ENCODE measurements at regions not wholly inside any gene's neighbourhood (a gene's known extent, or its start where the extent isn't known, plus 50 kb on each side); places are given as distances from the start of the nearest gene placed in this dataset.

GRCh38 chr3:18127859-18128681 lies 297.1 kb downstream of the SATB1 start:
- in situ Hi-C loops (cut with MboI; ENCODE audit: low sequenced_read_pairs), result no loop called here

DNA sequence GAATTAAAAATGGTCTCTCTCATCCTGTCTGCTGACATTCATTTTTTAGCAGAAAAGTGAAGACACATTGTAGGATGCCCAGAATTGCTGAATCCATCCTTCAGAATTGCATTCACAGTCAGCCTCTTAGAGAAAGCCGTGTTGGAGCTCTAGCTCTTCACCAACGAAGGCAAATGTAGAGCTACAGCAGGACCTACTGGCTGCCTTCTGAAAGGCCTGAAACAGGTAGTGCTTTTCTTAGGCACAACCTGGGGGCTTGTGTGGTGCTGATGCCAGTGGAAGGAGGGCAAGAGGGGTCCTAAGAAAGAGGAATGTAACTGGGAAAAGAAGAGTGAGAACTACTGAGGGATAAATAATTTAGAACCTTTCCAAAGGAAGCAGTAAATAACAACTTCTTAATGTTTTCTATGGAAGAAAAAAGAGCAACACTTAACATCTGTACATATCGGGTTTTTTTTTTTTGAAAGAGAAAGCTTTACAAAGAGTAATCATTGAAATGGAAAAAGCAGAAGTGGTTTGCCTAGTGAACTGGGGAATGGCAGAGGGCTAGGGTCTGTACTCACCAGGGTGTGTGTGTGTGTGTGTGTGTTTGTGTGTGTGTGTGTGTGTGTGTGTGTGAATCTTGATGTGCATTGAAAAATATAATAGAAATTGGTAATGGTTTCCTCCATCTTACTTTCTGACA lies 297.8 kb downstream of the SATB1 start:
- in situ Hi-C loops (cut with MboI; ENCODE audit: low sequenced_read_pairs), result no loop called here

GRCh38 chr3:18126772-18127171 lies 298.4 kb downstream of the SATB1 start:
- in situ Hi-C loops (cut with MboI; ENCODE audit: low sequenced_read_pairs), result no loop called here

DNA sequence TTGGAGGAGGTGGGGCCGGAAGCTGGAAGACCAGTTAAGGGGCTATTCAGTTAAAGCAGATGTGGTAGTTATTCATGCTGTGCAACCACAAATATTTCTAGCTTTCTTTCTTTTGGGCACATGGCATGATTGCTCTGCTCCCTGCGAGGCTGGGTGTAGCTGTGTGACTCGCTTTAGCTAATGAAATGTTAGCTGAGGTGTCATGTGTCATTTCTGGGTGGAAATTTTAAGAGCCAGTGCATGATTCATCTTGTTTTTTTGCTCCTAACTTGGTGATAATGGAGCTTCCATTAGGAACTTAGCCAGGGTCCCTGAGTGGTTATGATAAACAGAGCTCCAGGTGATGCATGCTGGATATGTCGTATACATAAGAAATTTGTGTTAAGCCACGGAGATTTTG lies 300.6 kb downstream of the SATB1 start:
- in situ Hi-C loops (cut with MboI; ENCODE audit: low sequenced_read_pairs), result no loop called here

DNA sequence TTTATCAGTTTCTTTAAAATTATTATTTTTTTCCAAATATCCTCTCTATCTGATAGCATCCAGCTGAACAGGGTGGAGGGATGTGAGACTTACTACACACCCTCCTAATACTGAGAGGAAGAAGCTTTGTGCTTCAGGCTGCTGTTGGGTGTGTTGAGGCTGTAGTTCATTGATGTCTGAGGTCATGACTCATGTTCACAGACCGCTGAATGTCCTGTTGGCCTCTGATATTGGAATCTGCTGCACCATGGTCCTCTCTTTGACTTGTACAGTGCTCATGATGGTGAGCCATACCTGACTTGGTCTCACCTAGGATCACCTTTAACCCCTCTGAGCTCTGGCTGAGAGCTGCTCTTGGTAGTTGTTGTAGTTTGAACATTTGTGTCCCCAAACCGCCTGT lies 302.9 kb downstream of the SATB1 start:
- in situ Hi-C loops (cut with MboI; ENCODE audit: low sequenced_read_pairs), result no loop called here

GRCh38 chr3:18121020-18121419 lies 304.1 kb downstream of the SATB1 start:
- in situ Hi-C loops (cut with MboI; ENCODE audit: low sequenced_read_pairs), result no loop called here

GRCh38 chr3:18119866-18120265 lies 305.3 kb downstream of the SATB1 start:
- in situ Hi-C loops (cut with MboI; ENCODE audit: low sequenced_read_pairs), result no loop called here

DNA sequence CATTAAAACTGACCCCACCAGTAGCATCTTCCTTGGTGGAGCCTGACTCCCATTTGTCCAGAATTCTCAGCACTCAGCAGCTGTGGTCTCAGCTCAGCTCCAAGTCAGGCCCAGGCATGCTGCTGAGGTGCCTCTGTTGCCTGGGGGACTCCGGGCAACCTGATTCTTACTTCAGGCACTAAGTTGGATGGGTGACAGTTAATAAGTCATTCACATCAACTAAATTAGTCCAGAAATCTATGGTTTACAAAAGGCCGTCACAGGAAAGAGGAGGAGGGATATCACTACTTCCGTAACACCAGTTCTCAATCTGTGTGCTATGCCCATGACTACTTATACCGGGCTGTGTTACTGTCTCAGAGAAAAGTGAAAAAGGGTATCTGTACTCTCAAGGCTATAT lies 310.2 kb downstream of the SATB1 start:
- in situ Hi-C loops (cut with MboI; ENCODE audit: low sequenced_read_pairs), result no loop called here

- in situ Hi-C loops (cut with MboI; ENCODE audit: low sequenced_read_pairs), result no loop called here
Observed at GRCh38 chr3:18113417-18113816, 311.7 kb downstream of the SATB1 start.

GRCh38 chr3:18112674-18113375 lies 312.3 kb downstream of the SATB1 start:
- in situ Hi-C loops (cut with MboI; ENCODE audit: low sequenced_read_pairs), result no loop called here

- in situ Hi-C loops (cut with MboI; ENCODE audit: low sequenced_read_pairs), result no loop called here
Observed at GRCh38 chr3:18111796-18112232, 313.3 kb downstream of the SATB1 start.

- in situ Hi-C loops (cut with MboI; ENCODE audit: low sequenced_read_pairs), result no loop called here
Observed at GRCh38 chr3:18103591-18103990, 321.5 kb downstream of the SATB1 start.

GRCh38 chr3:18100121-18100520 lies 325.0 kb downstream of the SATB1 start:
- in situ Hi-C loops (cut with MboI; ENCODE audit: low sequenced_read_pairs), result no loop called here

DNA sequence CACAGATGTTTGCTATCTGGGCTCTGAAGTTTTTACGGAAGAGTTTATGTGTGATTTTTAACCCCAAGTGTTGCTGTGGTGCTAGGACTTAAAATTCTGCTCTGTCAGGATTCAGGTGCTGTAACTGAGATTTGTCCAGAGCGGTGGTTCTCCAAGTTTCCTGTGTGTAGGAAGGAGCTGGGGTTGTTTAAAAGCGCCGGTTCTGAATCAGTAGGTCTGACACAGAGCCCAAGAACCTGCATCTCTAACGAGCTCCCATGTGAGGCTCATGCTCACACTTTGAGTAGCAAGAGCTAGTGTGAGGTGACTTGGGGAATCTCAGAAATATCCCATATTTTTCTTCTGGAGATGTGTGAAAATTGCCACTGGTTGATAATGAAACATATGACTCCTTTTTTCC lies 325.5 kb downstream of the SATB1 start:
- in situ Hi-C loops (cut with MboI; ENCODE audit: low sequenced_read_pairs), result no loop called here

DNA sequence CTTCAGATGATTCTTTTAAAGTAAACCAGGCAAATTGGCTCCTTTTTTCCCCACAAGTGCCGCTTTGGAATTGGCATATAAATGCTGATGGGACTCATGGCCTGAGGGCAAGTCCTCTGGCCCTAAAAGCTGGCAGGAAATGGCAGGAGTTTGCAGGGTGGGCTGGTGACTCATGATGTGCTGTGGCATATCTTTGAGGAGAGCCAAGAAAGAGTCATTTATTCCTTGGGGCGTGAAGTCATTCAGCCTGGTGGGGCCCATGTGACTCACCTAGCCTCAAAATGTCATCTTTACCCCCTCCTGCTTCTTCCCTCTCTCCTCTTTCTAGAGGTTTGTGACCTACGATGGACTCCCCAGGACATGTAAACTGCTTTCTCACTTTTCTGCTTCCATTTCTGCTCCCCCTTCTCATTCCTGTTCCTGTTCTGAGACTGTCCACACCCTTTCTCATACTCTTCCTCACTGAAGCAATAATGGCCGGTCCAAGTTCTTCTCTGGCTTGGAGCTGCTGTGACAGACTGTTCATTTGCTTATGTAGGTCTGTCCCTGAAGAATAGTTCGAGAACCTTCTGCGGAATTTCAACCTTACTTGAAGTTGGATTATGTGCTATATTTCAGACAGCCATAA lies 326.1 kb downstream of the SATB1 start:
- in situ Hi-C loops (cut with MboI; ENCODE audit: low sequenced_read_pairs), result no loop called here

- in situ Hi-C loops (cut with MboI; ENCODE audit: low sequenced_read_pairs), result no loop called here
Observed at GRCh38 chr3:18097989-18098388, 327.1 kb downstream of the SATB1 start.

- in situ Hi-C loops (cut with MboI; ENCODE audit: low sequenced_read_pairs), result no loop called here
Observed at GRCh38 chr3:18097473-18097872, 327.7 kb downstream of the SATB1 start.

DNA sequence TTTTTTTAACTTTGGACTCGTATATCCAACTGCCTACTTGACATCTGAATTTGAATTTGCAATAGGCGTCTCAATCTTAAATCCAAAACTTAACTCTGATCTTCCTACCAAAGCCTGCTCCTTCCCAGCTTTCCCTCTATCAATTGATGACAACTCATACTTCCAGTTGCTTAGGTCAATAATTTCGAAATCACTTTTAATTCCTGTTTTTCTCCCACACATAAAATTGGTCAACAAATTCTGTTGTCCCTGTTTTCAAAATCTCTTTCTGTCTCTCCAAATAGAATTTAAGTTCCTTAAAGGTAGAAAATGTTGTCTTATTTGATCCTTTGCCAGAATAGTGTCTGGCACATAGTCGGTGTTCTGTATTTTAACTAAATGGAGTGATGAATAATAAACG lies 332.4 kb downstream of the SATB1 start:
- in situ Hi-C loops (cut with MboI; ENCODE audit: low sequenced_read_pairs), result no loop called here

DNA sequence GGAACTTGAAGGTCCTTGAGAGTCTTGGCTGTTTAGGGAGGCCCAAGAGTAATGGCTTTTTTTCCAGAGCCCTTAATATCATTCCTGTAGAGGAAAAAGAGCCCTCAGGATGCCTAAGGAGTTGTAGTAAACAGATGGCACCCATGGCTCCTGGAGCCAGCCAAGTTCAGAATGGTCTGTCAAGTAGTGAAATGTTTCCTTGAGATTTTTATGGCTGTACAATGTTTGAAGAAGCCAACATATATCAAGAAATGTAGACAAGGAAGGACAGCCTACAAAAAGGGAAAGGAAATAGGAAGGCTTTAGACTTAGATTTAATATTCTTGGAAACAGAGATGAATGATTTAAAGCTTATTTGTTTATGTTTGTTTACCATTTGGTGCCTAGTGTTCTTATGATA lies 334.8 kb downstream of the SATB1 start:
- in situ Hi-C loops (cut with MboI; ENCODE audit: low sequenced_read_pairs), result no loop called here

GRCh38 chr3:18087988-18088387 lies 337.2 kb downstream of the SATB1 start:
- in situ Hi-C loops (cut with MboI; ENCODE audit: low sequenced_read_pairs), result no loop called here

DNA sequence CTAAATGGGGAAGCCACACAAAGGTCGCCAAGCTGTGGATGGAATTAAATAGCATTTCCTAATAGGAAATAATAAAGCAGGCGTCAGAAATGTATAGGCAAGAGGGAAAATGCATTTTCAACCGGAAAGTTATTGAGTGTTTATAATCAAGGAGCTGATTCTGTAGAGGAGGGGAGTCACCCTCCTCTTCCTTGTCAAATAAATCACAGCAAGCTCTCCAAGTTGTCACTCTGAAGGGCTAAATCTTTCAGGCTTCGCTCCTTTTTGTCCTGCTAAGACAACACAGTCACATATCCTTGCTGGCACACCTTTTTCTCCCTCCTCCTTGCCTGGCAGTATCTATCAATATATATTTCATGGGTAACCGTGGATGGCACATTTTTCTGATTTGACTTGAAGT lies 338.4 kb downstream of the SATB1 start:
- in situ Hi-C loops (cut with MboI; ENCODE audit: low sequenced_read_pairs), result no loop called here

Data from HL-60/S4 treated with phorbol 12-myristate 13-acetate at 8.2 ng/mL for 4 days and 3 days (cell line).